ENCODE measurements at regions not wholly inside any gene's neighbourhood (a gene's known extent, or its start where the extent isn't known, plus 50 kb on each side); places are given as distances from the start of the nearest gene placed in this dataset.

DNA sequence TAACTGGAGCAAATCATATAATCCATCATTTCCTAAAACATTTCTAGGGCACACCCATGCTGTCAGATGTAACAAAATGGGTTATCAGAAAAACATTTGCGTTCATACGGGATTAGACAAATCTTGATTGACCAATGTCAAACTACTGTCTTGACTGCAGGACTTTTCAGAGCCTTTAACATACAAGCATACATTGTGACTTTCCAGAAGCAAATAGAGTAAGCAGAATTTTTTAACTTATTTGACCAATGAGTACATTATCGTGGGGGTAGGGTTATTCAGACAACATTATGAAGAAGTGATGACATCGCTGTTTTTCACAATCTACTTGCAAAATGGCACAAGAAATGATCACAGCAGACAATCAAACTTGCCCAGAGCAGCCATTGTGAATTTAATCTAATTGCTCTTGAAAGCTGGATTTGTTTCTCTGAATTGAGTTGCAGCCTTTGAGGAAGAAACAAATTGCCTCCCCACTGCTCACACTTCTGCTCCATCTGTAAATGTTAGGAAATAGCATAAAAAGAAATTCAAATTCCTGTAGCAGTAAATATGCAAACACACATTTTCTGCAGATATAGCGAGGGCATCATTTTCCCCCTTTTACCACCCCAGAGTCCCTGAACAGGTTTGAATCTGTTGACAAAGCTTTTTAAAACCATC lies 133.0 kb upstream of the DOK5 start:
- no peak overlapping the region for H3K27ac Mint-ChIP-seq

More for the DNA sequence above, 133.0 kb upstream of the DOK5 start:
- Histone ChIP-seq H3K27ac (ENCODE audit: low read depth) (no peak overlapping the region), H4K20me1 (replicated peaks; ENCODE audit: insufficient read depth) (no peaks in the 10 kb centered on the region), H3K79me2 (replicated peaks; ENCODE audit: insufficient read depth) (no peaks in the 10 kb centered on the region), H3K9me2 (ENCODE audit: insufficient read depth) (no peaks in the 10 kb centered on the region), H3K4me2 (no peak overlapping the region), H3K27me3 (ENCODE audit: insufficient read depth) (no peaks in the 10 kb centered on the region), H3F3A (replicated peaks; ENCODE audit: low read depth) (no peaks in the 10 kb centered on the region), H3K4me1 (ENCODE audit: insufficient read depth) (peaks cover 39% of the 10 kb centered on the region), H3K36me3 (ENCODE audit: insufficient read depth) (no peaks in the 10 kb centered on the region), H3K4me3 (no peak overlapping the region), H2AFZ (no peak overlapping the region; the same call in 1 of the 2 replicates)
- peaks cover 36% of the 10 kb centered on the region for H3K4me1 Mint-ChIP-seq
- TF ChIP-seq ZNF114 (CRISPR knock-in tag; IDR thresholded peaks at IDR 0.05) (no peak), EZH2phosphoT487 (IDR thresholded peaks at IDR 0.05; ENCODE audit: unreplicated experiment) (no peak), EZH2 (IDR thresholded peaks at IDR 0.05; ENCODE audit: low read depth, unreplicated experiment) (no peak), JUNB (IDR thresholded peaks at IDR 0.05; ENCODE audit: unreplicated experiment) (no peak), STAT1 (IDR thresholded peaks at IDR 0.05; ENCODE audit: unreplicated experiment) (no peak), POLR2AphosphoS5 (IDR thresholded peaks at IDR 0.05; ENCODE audit: low read depth) (no peak), CREB1 (CRISPR knock-in tag; IDR thresholded peaks at IDR 0.05; ENCODE audit: low read depth) (no peak), NANOG (IDR thresholded peaks at IDR 0.05; ENCODE audit: borderline replicate concordance) (no peak), ZNF331 (CRISPR knock-in tag; IDR thresholded peaks at IDR 0.05; ENCODE audit: low read depth) (no peak)
- TF ChIP-seq, protein P1, sequence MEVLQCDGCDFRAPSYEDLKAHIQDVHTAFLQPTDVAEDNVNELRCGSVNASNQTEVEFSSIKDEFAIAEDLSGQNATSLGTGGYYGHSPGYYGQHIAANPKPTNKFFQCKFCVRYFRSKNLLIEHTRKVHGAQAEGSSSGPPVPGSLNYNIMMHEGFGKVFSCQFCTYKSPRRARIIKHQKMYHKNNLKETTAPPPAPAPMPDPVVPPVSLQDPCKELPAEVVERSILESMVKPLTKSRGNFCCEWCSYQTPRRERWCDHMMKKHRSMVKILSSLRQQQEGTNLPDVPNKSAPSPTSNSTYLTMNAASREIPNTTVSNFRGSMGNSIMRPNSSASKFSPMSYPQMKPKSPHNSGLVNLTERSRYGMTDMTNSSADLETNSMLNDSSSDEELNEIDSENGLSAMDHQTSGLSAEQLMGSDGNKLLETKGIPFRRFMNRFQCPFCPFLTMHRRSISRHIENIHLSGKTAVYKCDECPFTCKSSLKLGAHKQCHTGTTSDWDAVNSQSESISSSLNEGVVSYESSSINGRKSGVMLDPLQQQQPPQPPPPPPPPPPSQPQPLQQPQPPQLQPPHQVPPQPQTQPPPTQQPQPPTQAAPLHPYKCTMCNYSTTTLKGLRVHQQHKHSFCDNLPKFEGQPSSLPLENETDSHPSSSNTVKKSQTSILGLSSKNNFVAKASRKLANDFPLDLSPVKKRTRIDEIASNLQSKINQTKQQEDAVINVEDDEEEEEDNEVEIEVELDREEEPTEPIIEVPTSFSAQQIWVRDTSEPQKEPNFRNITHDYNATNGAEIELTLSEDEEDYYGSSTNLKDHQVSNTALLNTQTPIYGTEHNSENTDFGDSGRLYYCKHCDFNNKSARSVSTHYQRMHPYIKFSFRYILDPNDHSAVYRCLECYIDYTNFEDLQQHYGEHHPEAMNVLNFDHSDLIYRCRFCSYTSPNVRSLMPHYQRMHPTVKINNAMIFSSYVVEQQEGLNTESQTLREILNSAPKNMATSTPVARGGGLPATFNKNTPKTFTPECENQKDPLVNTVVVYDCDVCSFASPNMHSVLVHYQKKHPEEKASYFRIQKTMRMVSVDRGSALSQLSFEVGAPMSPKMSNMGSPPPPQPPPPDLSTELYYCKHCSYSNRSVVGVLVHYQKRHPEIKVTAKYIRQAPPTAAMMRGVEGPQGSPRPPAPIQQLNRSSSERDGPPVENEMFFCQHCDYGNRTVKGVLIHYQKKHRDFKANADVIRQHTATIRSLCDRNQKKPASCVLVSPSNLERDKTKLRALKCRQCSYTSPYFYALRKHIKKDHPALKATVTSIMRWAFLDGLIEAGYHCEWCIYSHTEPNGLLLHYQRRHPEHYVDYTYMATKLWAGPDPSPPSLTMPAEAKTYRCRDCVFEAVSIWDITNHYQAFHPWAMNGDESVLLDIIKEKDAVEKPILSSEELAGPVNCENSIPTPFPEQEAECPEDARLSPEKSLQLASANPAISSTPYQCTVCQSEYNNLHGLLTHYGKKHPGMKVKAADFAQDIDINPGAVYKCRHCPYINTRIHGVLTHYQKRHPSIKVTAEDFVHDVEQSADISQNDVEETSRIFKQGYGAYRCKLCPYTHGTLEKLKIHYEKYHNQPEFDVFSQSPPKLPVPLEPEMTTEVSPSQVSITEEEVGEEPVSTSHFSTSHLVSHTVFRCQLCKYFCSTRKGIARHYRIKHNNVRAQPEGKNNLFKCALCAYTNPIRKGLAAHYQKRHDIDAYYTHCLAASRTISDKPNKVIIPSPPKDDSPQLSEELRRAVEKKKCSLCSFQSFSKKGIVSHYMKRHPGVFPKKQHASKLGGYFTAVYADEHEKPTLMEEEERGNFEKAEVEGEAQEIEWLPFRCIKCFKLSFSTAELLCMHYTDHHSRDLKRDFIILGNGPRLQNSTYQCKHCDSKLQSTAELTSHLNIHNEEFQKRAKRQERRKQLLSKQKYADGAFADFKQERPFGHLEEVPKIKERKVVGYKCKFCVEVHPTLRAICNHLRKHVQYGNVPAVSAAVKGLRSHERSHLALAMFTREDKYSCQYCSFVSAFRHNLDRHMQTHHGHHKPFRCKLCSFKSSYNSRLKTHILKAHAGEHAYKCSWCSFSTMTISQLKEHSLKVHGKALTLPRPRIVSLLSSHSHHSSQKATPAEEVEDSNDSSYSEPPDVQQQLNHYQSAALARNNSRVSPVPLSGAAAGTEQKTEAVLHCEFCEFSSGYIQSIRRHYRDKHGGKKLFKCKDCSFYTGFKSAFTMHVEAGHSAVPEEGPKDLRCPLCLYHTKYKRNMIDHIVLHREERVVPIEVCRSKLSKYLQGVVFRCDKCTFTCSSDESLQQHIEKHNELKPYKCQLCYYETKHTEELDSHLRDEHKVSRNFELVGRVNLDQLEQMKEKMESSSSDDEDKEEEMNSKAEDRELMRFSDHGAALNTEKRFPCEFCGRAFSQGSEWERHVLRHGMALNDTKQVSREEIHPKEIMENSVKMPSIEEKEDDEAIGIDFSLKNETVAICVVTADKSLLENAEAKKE (CRISPR knock-in tag; IDR thresholded peaks at IDR 0.05) = no peak
- TF ChIP-seq, protein P2, sequence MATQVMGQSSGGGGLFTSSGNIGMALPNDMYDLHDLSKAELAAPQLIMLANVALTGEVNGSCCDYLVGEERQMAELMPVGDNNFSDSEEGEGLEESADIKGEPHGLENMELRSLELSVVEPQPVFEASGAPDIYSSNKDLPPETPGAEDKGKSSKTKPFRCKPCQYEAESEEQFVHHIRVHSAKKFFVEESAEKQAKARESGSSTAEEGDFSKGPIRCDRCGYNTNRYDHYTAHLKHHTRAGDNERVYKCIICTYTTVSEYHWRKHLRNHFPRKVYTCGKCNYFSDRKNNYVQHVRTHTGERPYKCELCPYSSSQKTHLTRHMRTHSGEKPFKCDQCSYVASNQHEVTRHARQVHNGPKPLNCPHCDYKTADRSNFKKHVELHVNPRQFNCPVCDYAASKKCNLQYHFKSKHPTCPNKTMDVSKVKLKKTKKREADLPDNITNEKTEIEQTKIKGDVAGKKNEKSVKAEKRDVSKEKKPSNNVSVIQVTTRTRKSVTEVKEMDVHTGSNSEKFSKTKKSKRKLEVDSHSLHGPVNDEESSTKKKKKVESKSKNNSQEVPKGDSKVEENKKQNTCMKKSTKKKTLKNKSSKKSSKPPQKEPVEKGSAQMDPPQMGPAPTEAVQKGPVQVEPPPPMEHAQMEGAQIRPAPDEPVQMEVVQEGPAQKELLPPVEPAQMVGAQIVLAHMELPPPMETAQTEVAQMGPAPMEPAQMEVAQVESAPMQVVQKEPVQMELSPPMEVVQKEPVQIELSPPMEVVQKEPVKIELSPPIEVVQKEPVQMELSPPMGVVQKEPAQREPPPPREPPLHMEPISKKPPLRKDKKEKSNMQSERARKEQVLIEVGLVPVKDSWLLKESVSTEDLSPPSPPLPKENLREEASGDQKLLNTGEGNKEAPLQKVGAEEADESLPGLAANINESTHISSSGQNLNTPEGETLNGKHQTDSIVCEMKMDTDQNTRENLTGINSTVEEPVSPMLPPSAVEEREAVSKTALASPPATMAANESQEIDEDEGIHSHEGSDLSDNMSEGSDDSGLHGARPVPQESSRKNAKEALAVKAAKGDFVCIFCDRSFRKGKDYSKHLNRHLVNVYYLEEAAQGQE (IDR thresholded peaks at IDR 0.05; ENCODE audit: unreplicated experiment) = no peak
- TF ChIP-seq, protein P3, sequence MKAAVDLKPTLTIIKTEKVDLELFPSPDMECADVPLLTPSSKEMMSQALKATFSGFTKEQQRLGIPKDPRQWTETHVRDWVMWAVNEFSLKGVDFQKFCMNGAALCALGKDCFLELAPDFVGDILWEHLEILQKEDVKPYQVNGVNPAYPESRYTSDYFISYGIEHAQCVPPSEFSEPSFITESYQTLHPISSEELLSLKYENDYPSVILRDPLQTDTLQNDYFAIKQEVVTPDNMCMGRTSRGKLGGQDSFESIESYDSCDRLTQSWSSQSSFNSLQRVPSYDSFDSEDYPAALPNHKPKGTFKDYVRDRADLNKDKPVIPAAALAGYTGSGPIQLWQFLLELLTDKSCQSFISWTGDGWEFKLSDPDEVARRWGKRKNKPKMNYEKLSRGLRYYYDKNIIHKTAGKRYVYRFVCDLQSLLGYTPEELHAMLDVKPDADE (IDR thresholded peaks at IDR 0.05) = no peak
- TF ChIP-seq, protein P4, sequence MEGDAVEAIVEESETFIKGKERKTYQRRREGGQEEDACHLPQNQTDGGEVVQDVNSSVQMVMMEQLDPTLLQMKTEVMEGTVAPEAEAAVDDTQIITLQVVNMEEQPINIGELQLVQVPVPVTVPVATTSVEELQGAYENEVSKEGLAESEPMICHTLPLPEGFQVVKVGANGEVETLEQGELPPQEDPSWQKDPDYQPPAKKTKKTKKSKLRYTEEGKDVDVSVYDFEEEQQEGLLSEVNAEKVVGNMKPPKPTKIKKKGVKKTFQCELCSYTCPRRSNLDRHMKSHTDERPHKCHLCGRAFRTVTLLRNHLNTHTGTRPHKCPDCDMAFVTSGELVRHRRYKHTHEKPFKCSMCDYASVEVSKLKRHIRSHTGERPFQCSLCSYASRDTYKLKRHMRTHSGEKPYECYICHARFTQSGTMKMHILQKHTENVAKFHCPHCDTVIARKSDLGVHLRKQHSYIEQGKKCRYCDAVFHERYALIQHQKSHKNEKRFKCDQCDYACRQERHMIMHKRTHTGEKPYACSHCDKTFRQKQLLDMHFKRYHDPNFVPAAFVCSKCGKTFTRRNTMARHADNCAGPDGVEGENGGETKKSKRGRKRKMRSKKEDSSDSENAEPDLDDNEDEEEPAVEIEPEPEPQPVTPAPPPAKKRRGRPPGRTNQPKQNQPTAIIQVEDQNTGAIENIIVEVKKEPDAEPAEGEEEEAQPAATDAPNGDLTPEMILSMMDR (conservative IDR thresholded peaks at IDR 0.05; ENCODE audit: low read depth in 2 of 2) = no peak
- H3K27me3 Mint-ChIP-seq (ENCODE audit: insufficient read depth, low read depth, poor library complexity) = peaks cover 6% of the 10 kb centered on the region
- no peaks in the 10 kb centered on the region for H3K36me3 Mint-ChIP-seq (ENCODE audit: low read depth)
- DNase-seq (ENCODE audit: low spot score) (no peak), ATAC-seq (no peak)
- H3K4me3 Mint-ChIP-seq = no peak overlapping the region
- H3K9me3 Mint-ChIP-seq = no peaks in the 10 kb centered on the region

Data from GM23338 (cell line).